Natural killer cell (primary cell): ENCODE measurements at regions not wholly inside any gene's neighbourhood (a gene's known extent, or its start where the extent isn't known, plus 50 kb on each side); places are given as distances from the start of the nearest gene placed in this dataset.

Source experiments
- ATAC-seq, 3 donors: fragments of 150-1000 bp in 2 of 3; fragments of 200-7000 bp in 1 of 3; cut with Tn5 transposase; 1 replicate in 1 of 3; 2 replicates in 2 of 3; pipeline ENCODE4 v1.10.0; 2021; ENCODE audit warnings: mild to moderate bottlenecking in 2 of 3, moderate library complexity in 2 of 3
- DNase-seq, 2 donors: peaks; one replicate each; pipeline versions ENCODE4 v3.0.0 to v3.0.0-alpha.2; 2013 to 2021; ENCODE audit warnings: mixed read lengths in 1 of 2
- H3K27ac ChIP-seq: one replicate; pipeline ENCODE4 v1.5.1; 2013; ENCODE audit warnings: mild to moderate bottlenecking, low read length
- H3K27me3 ChIP-seq: one replicate; pipeline ENCODE4 v1.6.1; 2013; ENCODE audit warnings: low read length; ENCODE audit not compliant: control insufficient read depth, insufficient read depth
- H3K36me3 ChIP-seq: one replicate; pipeline ENCODE4 v1.6.1; 2013; ENCODE audit warnings: low read length; ENCODE audit not compliant: control insufficient read depth, insufficient read depth
- H3K4me1 ChIP-seq: one replicate; pipeline ENCODE4 v1.6.1; 2013; ENCODE audit warnings: low read length; ENCODE audit not compliant: control insufficient read depth, insufficient read depth
- H3K4me3 ChIP-seq: one replicate; pipeline ENCODE4 v1.5.1; 2013; ENCODE audit warnings: low read length
- H3K9me3 ChIP-seq: one replicate; pipeline ENCODE4 v1.6.1; 2013; ENCODE audit warnings: low read length; ENCODE audit not compliant: control insufficient read depth, insufficient read depth
- H3K27ac Mint-ChIP-seq, 2 donors: one replicate each; pipeline ENCODE4 v1.8.0; 2022; ENCODE audit warnings: mild to moderate bottlenecking in 2 of 2, mixed read lengths in 2 of 2, moderate library complexity in 1 of 2
- H3K27me3 Mint-ChIP-seq, 2 donors: one replicate each; pipeline ENCODE4 v1.8.0; 2022; ENCODE audit warnings: low read depth in 2 of 2, mixed read lengths in 2 of 2
- H3K36me3 Mint-ChIP-seq: one replicate; pipeline ENCODE4 v1.8.0; 2022; ENCODE audit warnings: mixed read lengths
- H3K4me1 Mint-ChIP-seq, 2 donors: one replicate each; pipeline ENCODE4 v1.8.0; 2022; ENCODE audit warnings: mixed read lengths in 2 of 2
- H3K4me3 Mint-ChIP-seq: one replicate; pipeline ENCODE4 v1.8.0; 2022; ENCODE audit warnings: mild to moderate bottlenecking, moderate library complexity, mixed read lengths
- H3K9me3 Mint-ChIP-seq, 2 donors: one replicate each; pipeline ENCODE4 v1.8.0; 2022; ENCODE audit warnings: mixed read lengths in 2 of 2
- CTCF ChIP-seq: fragments of 200-600 bp; IDR thresholded peaks from one replicate; pipeline ENCODE4 v1.8.0; 2022; ENCODE audit warnings: antibody characterized with exemption
- WGBS: methylation state at CpG from one replicate; pipeline ENCODE4 v1.1.7; 2013; ENCODE audit warnings: missing lambda C conversion rate; ENCODE audit not compliant: insufficient coverage; 5-methylcytosine and 5-hydroxymethylcytosine counted together
- intact Hi-C: fragments of 100-400 bp; cut with micrococcal nuclease; formaldehyde crosslinking; loops from one replicate; pipeline ENCODE4 v1.14.2; 2022

GRCh38 chr9:20170122-20170521, 381.3 kb upstream of the SLC24A2 start:
- H3K4me3 Mint-ChIP-seq, result no peak overlapping the region
- DNase-seq, result no peak
- peaks cover 9 to 19% of the 10 kb centered on the region in 2 donors for H3K9me3 Mint-ChIP-seq
- peaks cover 9 to 16% of the 10 kb centered on the region in 2 donors for H3K27me3 Mint-ChIP-seq
- H3K27me3 ChIP-seq, result no peaks in the 10 kb centered on the region
- H3K9me3 ChIP-seq, result peaks cover 10% of the 10 kb centered on the region
- no peak overlapping the region for H3K27ac ChIP-seq
- no peak overlapping the region for H3K4me3 ChIP-seq
- no peaks in the 10 kb centered on the region for H3K4me1 Mint-ChIP-seq
- TF ChIP-seq CTCF, result no peak
- no peaks in the 10 kb centered on the region for H3K4me1 ChIP-seq
- H3K36me3 Mint-ChIP-seq, result peaks cover 23% of the 10 kb centered on the region
- no peaks in the 10 kb centered on the region for H3K36me3 ChIP-seq
- WGBS, result 92% methylated on average over 3 of the region's 3 CpGs
- intact Hi-C loops, result no loop called here
- no peak overlapping the region for H3K27ac Mint-ChIP-seq
- no peak for ATAC-seq

- H3K9me3 Mint-ChIP-seq, result peaks cover 0 to 2% of the 10 kb centered on the region in 2 donors
- H3K27me3 Mint-ChIP-seq, result peaks cover 0 to 5% of the 10 kb centered on the region in 2 donors
- intact Hi-C loops, result no loop called here
- WGBS, result 100% methylated on average over 2 of the region's 3 CpGs
- no peak for TF ChIP-seq CTCF
- no peaks in the 10 kb centered on the region for H3K36me3 Mint-ChIP-seq
- Histone ChIP-seq H3K27me3 (no peaks in the 10 kb centered on the region), H3K9me3 (no peaks in the 10 kb centered on the region), H3K36me3 (no peaks in the 10 kb centered on the region), H3K4me3 (no peak overlapping the region), H3K27ac (no peak overlapping the region), H3K4me1 (no peaks in the 10 kb centered on the region)
- no peak for ATAC-seq
- no peak overlapping the region for H3K4me3 Mint-ChIP-seq
- H3K27ac Mint-ChIP-seq, result no peak overlapping the region
- DNase-seq, result no peak
- H3K4me1 Mint-ChIP-seq, result no peaks in the 10 kb centered on the region
Measured at GRCh38 chr9:20152151-20152725, 363.4 kb upstream of the SLC24A2 start.

GRCh38 chr9:20148416-20148815, 359.6 kb upstream of the SLC24A2 start:
- H3K4me3 ChIP-seq, result no peak overlapping the region
- Mint-ChIP-seq H3K36me3 (no peaks in the 10 kb centered on the region), H3K27ac (no peak overlapping the region), H3K9me3 (no peaks in the 10 kb centered on the region), H3K4me3 (no peak overlapping the region), H3K27me3 (peaks cover 0 to 6% of the 10 kb centered on the region in 2 donors), H3K4me1 (peaks cover 0 to 9% of the 10 kb centered on the region in 2 donors)
- H3K9me3 ChIP-seq, result no peaks in the 10 kb centered on the region
- no peak overlapping the region for H3K27ac ChIP-seq
- intact Hi-C loops, result no loop called here
- H3K36me3 ChIP-seq, result no peaks in the 10 kb centered on the region
- H3K27me3 ChIP-seq, result peaks cover 3% of the 10 kb centered on the region
- no peak for TF ChIP-seq CTCF
- H3K4me1 ChIP-seq, result no peaks in the 10 kb centered on the region
- no peak for ATAC-seq
- no peak for DNase-seq
- 100% methylated on average over 2 of the region's 2 CpGs for WGBS

GRCh38 chr9:20144197-20144596, 355.4 kb upstream of the SLC24A2 start:
- no peaks in the 10 kb centered on the region for H3K9me3 ChIP-seq
- H3K4me3 ChIP-seq, result no peak overlapping the region
- no peak for TF ChIP-seq CTCF
- Mint-ChIP-seq H3K27ac (no peak overlapping the region), H3K4me3 (no peak overlapping the region), H3K27me3 (peaks cover 0 to 6% of the 10 kb centered on the region in 2 donors), H3K4me1 (peaks cover 0 to 9% of the 10 kb centered on the region in 2 donors), H3K36me3 (no peaks in the 10 kb centered on the region), H3K9me3 (no peaks in the 10 kb centered on the region)
- peaks cover 3% of the 10 kb centered on the region for H3K27me3 ChIP-seq
- peak in 1 of 3 donors; percentile 35 for ATAC-seq
- H3K36me3 ChIP-seq, result no peaks in the 10 kb centered on the region
- no peak for DNase-seq
- intact Hi-C loops, result no loop called here
- no peak overlapping the region for H3K27ac ChIP-seq
- 19% methylated on average over 7 of the region's 7 CpGs for WGBS
- no peaks in the 10 kb centered on the region for H3K4me1 ChIP-seq
